ENCODE measurements at regions not wholly inside any gene's neighbourhood (a gene's known extent, or its start where the extent isn't known, plus 50 kb on each side); places are given as distances from the start of the nearest gene placed in this dataset.

DNA sequence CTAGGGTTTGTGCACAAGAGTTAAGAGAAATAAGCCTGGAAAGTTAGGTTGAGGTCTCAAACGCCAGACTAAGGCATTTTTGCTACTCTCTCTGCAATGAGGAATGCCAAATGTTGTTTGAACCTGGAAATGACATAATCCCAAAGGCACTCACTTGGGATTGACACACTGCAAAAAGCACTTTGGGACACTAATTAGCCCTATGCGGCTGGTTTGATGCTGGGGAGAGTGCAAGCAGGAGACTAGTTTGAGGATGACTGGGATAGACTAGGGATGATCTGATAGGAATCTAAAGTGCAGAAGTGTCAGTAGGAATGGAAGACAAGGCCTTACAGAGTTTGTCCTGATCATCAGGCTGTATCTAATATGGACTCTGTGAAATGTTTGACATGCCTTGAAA is 469.0 kb downstream of the SLC4A3 start:
- no peak overlapping the region for H3K4me3 ChIP-seq
- TF ChIP-seq, protein P1, sequence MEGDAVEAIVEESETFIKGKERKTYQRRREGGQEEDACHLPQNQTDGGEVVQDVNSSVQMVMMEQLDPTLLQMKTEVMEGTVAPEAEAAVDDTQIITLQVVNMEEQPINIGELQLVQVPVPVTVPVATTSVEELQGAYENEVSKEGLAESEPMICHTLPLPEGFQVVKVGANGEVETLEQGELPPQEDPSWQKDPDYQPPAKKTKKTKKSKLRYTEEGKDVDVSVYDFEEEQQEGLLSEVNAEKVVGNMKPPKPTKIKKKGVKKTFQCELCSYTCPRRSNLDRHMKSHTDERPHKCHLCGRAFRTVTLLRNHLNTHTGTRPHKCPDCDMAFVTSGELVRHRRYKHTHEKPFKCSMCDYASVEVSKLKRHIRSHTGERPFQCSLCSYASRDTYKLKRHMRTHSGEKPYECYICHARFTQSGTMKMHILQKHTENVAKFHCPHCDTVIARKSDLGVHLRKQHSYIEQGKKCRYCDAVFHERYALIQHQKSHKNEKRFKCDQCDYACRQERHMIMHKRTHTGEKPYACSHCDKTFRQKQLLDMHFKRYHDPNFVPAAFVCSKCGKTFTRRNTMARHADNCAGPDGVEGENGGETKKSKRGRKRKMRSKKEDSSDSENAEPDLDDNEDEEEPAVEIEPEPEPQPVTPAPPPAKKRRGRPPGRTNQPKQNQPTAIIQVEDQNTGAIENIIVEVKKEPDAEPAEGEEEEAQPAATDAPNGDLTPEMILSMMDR (IDR thresholded peaks at IDR 0.05), result no peak
- no peak overlapping the region for H3K27ac ChIP-seq
- no peak for DNase-seq (ENCODE audit: low spot score)

DNA sequence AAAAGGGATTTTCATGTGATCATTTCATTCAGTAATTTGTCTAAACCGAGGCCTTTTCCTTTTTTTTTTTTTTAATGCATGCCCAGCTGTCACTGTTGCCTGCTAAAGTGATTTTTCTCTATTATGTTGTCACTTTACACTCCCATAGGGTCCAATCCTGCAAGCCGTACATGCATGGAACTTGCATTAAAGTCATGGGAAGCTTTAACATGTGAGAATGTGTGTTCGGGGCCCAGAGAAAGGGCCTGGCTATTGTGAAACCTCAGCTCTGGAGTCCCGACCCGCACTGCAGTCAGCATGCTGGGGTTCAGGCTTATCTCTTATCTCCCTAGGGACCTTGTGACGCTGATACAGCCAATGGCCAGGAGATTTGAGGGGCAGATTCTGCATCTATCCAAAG is 474.6 kb downstream of the SLC4A3 start:
- DNase-seq (ENCODE audit: low spot score), result no peak
- TF ChIP-seq, protein P1 (IDR thresholded peaks at IDR 0.05), result no peak
- Histone ChIP-seq H3K4me3 (no peak overlapping the region), H3K27ac (no peak overlapping the region)

DNA sequence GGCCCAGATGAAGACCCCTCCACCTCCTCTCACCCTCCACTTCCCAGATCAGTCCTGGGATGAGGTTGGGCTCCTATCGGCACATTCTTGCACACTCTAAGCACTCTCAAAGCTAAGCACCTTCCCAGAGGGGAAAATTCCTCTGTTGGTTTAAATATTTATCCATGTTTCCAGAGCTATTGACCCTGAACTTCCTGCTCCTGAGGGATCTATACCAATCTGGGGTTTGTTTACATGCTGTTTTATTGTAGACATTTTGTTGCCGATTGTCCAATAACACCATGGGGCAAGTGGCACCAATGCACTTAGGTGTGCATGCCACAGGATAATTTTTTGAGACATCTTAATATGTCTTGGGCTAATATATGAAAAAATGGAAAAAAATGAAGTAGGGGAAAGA is 476.2 kb downstream of the SLC4A3 start:
- Histone ChIP-seq H3K4me3 (no peak overlapping the region), H3K27ac (no peak overlapping the region)
- TF ChIP-seq, protein P1 (IDR thresholded peaks at IDR 0.05), result no peak
- DNase-seq (ENCODE audit: low spot score), result no peak

DNA sequence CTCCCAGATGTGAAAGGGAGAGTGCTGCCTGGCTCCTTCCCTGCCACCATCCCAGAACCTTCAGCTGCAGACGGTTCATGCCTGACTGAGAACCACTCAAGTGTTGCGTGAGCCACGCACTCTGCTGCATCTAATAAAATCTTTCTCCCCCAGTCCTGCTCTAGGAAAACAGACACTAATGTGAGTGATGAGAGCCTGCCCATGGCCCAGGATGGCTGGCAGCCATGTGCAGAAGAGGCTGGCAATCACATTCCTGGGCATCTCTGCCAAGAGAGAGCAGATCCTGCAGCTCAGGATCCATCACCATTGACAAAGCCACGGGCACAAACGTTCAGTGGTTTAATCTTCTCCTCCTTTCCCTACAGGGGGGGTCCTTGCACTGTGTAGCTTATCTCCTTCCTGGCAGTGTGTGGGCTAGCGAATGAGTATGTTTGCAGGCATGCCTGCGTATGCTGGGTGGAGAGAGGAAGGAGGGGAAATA is 477.5 kb downstream of the SLC4A3 start:
- TF ChIP-seq, protein P1 (IDR thresholded peaks at IDR 0.05), result no peak
- Histone ChIP-seq H3K27ac (no peak overlapping the region), H3K4me3 (no peak overlapping the region)
- DNase-seq (ENCODE audit: low spot score), result no peak

DNA sequence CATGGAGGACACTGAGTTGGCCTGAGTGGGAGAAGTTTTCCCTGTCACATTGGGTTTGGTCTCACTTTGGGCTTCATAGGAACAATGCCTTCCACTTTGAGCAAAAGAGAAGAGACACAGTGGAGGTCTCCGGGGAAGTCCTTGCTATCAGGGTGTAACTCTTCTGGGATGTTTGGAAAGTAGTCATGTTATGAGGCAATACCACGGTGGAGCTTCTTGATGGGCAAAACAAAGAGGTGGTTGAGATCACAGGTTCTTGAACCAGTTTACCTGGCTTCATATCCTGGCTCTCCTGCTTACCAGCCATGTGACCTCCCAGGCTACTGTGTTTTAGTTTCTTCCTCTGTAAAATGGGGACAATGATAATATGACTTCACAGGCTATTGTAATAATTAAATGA is 478.6 kb downstream of the SLC4A3 start:
- no peak overlapping the region for H3K27ac ChIP-seq
- DNase-seq (ENCODE audit: low spot score), result no peak
- TF ChIP-seq, protein P1 (IDR thresholded peaks at IDR 0.05), result no peak
- H3K4me3 ChIP-seq, result no peak overlapping the region

DNA sequence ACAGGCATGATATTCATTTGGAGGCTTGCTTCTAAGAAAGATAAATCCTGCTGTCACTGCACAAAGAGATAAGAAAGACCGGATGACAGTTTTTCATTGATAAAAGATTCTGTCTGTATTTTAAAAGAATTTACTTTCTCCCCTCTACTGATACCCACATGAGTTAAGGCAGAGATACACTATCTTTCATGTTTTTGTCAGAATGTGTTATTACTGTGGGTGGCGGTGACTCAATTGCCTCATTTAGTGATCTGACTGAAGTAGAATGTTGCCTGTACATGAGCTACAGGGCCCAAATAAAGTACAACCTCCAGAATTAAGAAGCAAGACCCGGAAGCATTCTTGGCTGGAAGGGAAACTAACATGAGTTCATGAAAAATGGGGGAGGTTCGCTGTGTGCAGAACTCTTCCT is 480.0 kb downstream of the SLC4A3 start:
- TF ChIP-seq, protein P1 (IDR thresholded peaks at IDR 0.05), result no peak
- no peak overlapping the region for H3K27ac ChIP-seq
- no peak overlapping the region for H3K4me3 ChIP-seq

DNA sequence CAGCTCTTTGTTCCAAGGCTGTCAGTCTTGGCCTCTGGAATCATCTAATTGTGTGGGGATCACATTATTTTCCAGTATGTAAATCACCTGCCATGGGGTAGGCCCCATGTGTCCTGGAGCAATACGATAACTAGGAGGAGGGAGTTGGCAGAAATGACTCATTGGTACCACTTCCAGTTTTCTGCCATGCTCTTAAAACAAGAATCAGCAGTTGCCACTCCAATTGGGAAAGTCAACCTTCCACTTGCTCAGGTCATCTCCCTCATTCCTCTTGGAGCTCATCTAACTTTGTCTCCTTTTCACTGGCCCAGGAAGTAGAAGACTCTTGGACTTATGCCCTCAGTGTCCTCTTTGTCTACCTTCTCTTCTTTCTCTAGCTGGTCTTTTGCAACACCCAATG is 487.0 kb downstream of the SLC4A3 start:
- H3K4me3 ChIP-seq, result no peak overlapping the region
- no peak overlapping the region for H3K27ac ChIP-seq
- TF ChIP-seq, protein P1 (IDR thresholded peaks at IDR 0.05), result no peak
- DNase-seq (ENCODE audit: low spot score), result no peak

More for the DNA sequence above, 480.0 kb downstream of the SLC4A3 start:
- DNase-seq (ENCODE audit: low spot score), result no peak
